K562 (cell line): ENCODE measurements at regions not wholly inside any gene's neighbourhood (a gene's known extent, or its start where the extent isn't known, plus 50 kb on each side); places are given as distances from the start of the nearest gene placed in this dataset.

ENCODE experiments used
- ATAC-seq: fragments of 200-7000 bp; cut with Tn5 transposase; 3 replicates; pipeline ENCODE4 v1.9.1; 2020; ENCODE audit warnings: moderate library complexity
- BruUV-seq: library from RNA; stranded (reverse); fragments of 400-500 nt; replicated peaks from 2 replicates; lab custom pipeline; 2021; lab: Mats Ljungman, UMichigan
- CTCF ChIA-PET: fragments of 300-600 bp; formaldehyde crosslinking; extraction: SDS; loops from one replicate; lab custom pipeline; 2021; ENCODE audit warnings: low intra/inter-chr PET ratio; lab: Yijun Ruan, JAX
- POLR2A ChIA-PET: fragments of 300-600, 350-650 bp; sonication (Branson Sonifier 250); formaldehyde crosslinking; extraction: SDS; loops from one replicate; lab custom pipeline; 2021; ENCODE audit warnings: antibody characterized with exemption, inconsistent platforms; lab: Yijun Ruan, JAX
- DNase-seq, 4 experiments: peaks; one replicate each; pipeline versions ENCODE4 v3.0.0 to v3.0.0-alpha.2; 2011 to 2018; ENCODE audit warnings: low spot score in 3 of 4, mixed read lengths in 3 of 4; ENCODE audit errors: extremely low read depth in 1 of 4
- FAIRE-seq: peaks from 2 replicates; lab custom pipeline; 2011; peaks lifted over from hg19 to GRCh38; lab: Jason Lieb, UNC
- H2AFZ ChIP-seq: 2 replicates; pipeline ENCODE4 v1.6.0; 2011; ENCODE audit warnings: low read depth, low read length, control low read depth, inconsistent platforms
- H3K27ac ChIP-seq: fragments of 200-600 bp; 3 replicates; pipeline ENCODE4 v1.8.0; 2011; ENCODE audit warnings: low read depth, mild to moderate bottlenecking, control low read depth, inconsistent platforms, low read length, moderate library complexity, mixed read lengths; ENCODE audit errors: extremely low read depth
- H3K27me3 ChIP-seq, 2 experiments: fragments of 300-600 bp in 1 of 2; 2 replicates in 1 of 2; 3 replicates in 1 of 2; pipeline versions ENCODE4 v1.6.0 to v1.8.0; 2011; ENCODE audit warnings: inconsistent platforms in 2 of 2, low read length in 2 of 2, mild to moderate bottlenecking in 1 of 2, mixed read lengths in 1 of 2, moderate library complexity in 1 of 2; ENCODE audit not compliant: control insufficient read depth in 2 of 2, insufficient read depth in 2 of 2
- H3K36me3 ChIP-seq: fragments of 300-600 bp; 3 replicates; pipeline ENCODE4 v1.8.0; 2011; ENCODE audit warnings: mild to moderate bottlenecking, low read length, inconsistent platforms; ENCODE audit not compliant: control insufficient read depth, insufficient read depth
- H3K4me1 ChIP-seq, 2 experiments: fragments of 200-600 bp in 1 of 2; replicated peaks in 1 of 2; 2 replicates in 1 of 2; 3 replicates in 1 of 2; pipeline versions ENCODE4 v1.5.1 to v1.8.0; 2011; ENCODE audit warnings: inconsistent platforms in 2 of 2, low read length in 2 of 2, mild to moderate bottlenecking in 1 of 2, mixed read lengths in 1 of 2, moderate library complexity in 1 of 2; ENCODE audit not compliant: control insufficient read depth in 2 of 2, insufficient read depth in 2 of 2
- H3K4me2 ChIP-seq: 2 replicates; pipeline ENCODE4 v1.6.1; 2011; ENCODE audit warnings: low read length, control low read depth, inconsistent platforms, mixed read lengths; ENCODE audit not compliant: insufficient read depth
- H3K4me3 ChIP-seq: fragments of 200-600 bp; sonication (generic), shearing (Covaris generic); 2 replicates; pipeline ENCODE4 v1.5.1; 2016; ENCODE audit warnings: control low read depth, inconsistent platforms
- H3K79me2 ChIP-seq: fragments of 200-600 bp; 3 replicates; pipeline ENCODE4 v1.8.0; 2011; ENCODE audit warnings: low read length, inconsistent platforms; ENCODE audit not compliant: control insufficient read depth, insufficient read depth
- H3K9ac ChIP-seq, 2 experiments: 2 replicates each; pipeline versions ENCODE4 v1.6.0 to v1.6.1; 2011; ENCODE audit warnings: low read depth in 2 of 2, low read length in 2 of 2, control low read depth in 1 of 2, inconsistent platforms in 1 of 2, mild to moderate bottlenecking in 1 of 2, mixed read lengths in 1 of 2; ENCODE audit not compliant: insufficient read depth in 1 of 2
- H3K9me1 ChIP-seq: one replicate; pipeline ENCODE4 v1.6.0; 2011; ENCODE audit warnings: inconsistent platforms, mild to moderate bottlenecking, low read length, moderate library complexity; ENCODE audit not compliant: control insufficient read depth, insufficient read depth
- H3K9me3 ChIP-seq: replicated peaks from 2 replicates; pipeline ENCODE4 v1.5.1; 2011; ENCODE audit warnings: low read depth, low read length, inconsistent platforms; ENCODE audit not compliant: control insufficient read depth, insufficient read depth
- H4K20me1 ChIP-seq: replicated peaks from 2 replicates; pipeline ENCODE4 v1.6.1; 2011; ENCODE audit warnings: low read length, inconsistent platforms, mixed read lengths; ENCODE audit not compliant: control insufficient read depth, insufficient read depth
- CEBPB ChIP-seq: fragments of 450-650 bp; IDR thresholded peaks from 2 replicates; pipeline ENCODE4 v1.6.1; 2016; ENCODE audit warnings: missing genetic modification characterization, missing compliant biosample characterization
- ERF ChIP-seq: fragments of 450-650 bp; formaldehyde crosslinking; IDR thresholded peaks from 2 replicates; pipeline ENCODE4 v1.4.0; 2020; ENCODE audit warnings: mild to moderate bottlenecking, mixed read lengths
- FOXM1 ChIP-seq, 2 experiments: fragments of 450-650 bp in 1 of 2; sonication (generic) in 1 of 2; formaldehyde crosslinking in 1 of 2; IDR thresholded peaks; 2 replicates each; pipeline versions ENCODE4 v1.6.1 to v1.9.0; 2017 to 2022; ENCODE audit warnings: low read depth in 2 of 2, mild to moderate bottlenecking in 2 of 2, missing genetic modification reagents in 1 of 2, moderate library complexity in 1 of 2
- GTF2F1 ChIP-seq: IDR thresholded peaks from 2 replicates; pipeline ENCODE4 v1.6.1; 2011; ENCODE audit warnings: low read depth, low read length, improper control_type of control experiment
- MYBL2 ChIP-seq, 2 experiments: fragments of 450-650 bp in 1 of 2; sonication (generic) in 1 of 2; formaldehyde crosslinking in 1 of 2; IDR thresholded peaks; 2 replicates each; pipeline versions ENCODE4 v1.6.1 to v1.8.1; 2017 to 2022; ENCODE audit warnings: borderline replicate concordance in 1 of 2, inconsistent platforms in 1 of 2, low read depth in 1 of 2, mild to moderate bottlenecking in 1 of 2, missing genetic modification reagents in 1 of 2, moderate library complexity in 1 of 2
- MYC ChIP-seq, 2 experiments: fragments of 250-450 bp in 1 of 2; sonication (Bioruptor Pico) in 1 of 2; IDR thresholded peaks; 2 replicates each; pipeline versions ENCODE4 v1.5.1 to v1.6.1; 2012 to 2021; ENCODE audit warnings: low read depth in 2 of 2, borderline replicate concordance in 1 of 2, improper control_type of control experiment in 1 of 2, low read length in 1 of 2, mild to moderate bottlenecking in 1 of 2, moderate library complexity in 1 of 2
- NCOR1 ChIP-seq: fragments of 450-650 bp; IDR thresholded peaks from 2 replicates; pipeline ENCODE4 v1.6.1; 2016; ENCODE audit warnings: mild to moderate bottlenecking, moderate library complexity
- OTX1 ChIP-seq: fragments of 450-650 bp; formaldehyde crosslinking; IDR thresholded peaks from 2 replicates; pipeline ENCODE4 v1.4.0; 2022; ENCODE audit warnings: mild to moderate bottlenecking
- PKNOX1 ChIP-seq: fragments of 450-650 bp; IDR thresholded peaks from 2 replicates; pipeline ENCODE4 v1.6.1; 2016
- SNRNP70 ChIP-seq: fragments of 200-400 bp; formaldehyde crosslinking; optimal IDR thresholded peaks from 2 replicates; pipeline ENCODE3; 2017; ENCODE audit warnings: low read depth, low read length
- STAT5B ChIP-seq: fragments of 250-450 bp; sonication (Bioruptor Pico); IDR thresholded peaks from 2 replicates; pipeline ENCODE4 v1.8.0; 2021; ENCODE audit warnings: mild to moderate bottlenecking, inconsistent platforms
- TEAD1 ChIP-seq, 2 experiments: fragments of 450-650 bp in 1 of 2; sonication (generic) in 1 of 2; formaldehyde crosslinking; IDR thresholded peaks; 2 replicates each; pipeline versions ENCODE4 v1.4.0 to v1.8.0; 2020 to 2022; ENCODE audit warnings: mild to moderate bottlenecking in 2 of 2, missing genetic modification reagents in 1 of 2
- ZNF239 ChIP-seq: fragments of 250-450 bp; sonication (Bioruptor Pico); IDR thresholded peaks from 2 replicates; pipeline ENCODE4 v1.4.0; 2020; ENCODE audit warnings: mild to moderate bottlenecking
- ZNF766 ChIP-seq: fragments of 200-800 bp; sonication (Bioruptor generic); conservative IDR thresholded peaks from 2 replicates; pipeline ENCODE4 v1.6.1; 2016; ENCODE audit warnings: missing genetic modification characterization, missing compliant biosample characterization
- WGBS: fragments of 100-300 bp; shearing (Covaris generic); methylation state at CpG from one replicate; pipeline ENCODE4 v1.1.6; 2016; ENCODE audit warnings: low coverage, mixed read lengths; ENCODE audit not compliant: insufficient coverage; ENCODE audit errors: missing lambda C conversion rate; 5-methylcytosine and 5-hydroxymethylcytosine counted together
- in situ Hi-C: fragments of 300-500 bp; cut with MboI; formaldehyde crosslinking; loops from 4 replicates; pipeline ENCODE4 v1.15.0; 2018; ENCODE audit warnings: inconsistent platforms, mixed read lengths
- intact Hi-C: fragments of 100-400 bp; cut with micrococcal nuclease; formaldehyde crosslinking; loops from 2 replicates; pipeline ENCODE4 v1.14.2; 2022

DNA sequence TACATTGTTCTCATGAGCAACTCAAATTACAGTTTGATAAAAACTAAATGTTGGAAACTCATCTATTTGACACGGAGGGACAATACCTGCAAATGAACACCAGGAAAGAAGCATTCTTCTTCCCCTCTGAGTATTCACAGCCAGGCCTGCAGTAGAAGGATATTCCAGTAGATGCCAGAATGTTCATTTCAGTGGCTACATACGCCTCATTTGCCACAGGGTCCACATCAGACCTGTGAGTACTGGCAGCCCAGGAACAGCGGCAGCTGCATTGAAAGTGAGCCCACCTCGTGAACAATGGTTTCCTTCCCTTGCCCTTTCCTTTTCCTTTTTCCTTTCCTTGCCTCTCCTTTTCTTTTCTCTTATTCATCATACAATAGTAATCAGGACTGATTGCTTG is 81.1 kb upstream of the NEIL3 start:
- Histone ChIP-seq H3K27ac (0 out of 3 replicates have a peak overlapping the region, but pooled peaks have one; percentile 43), H3K36me3 (no peaks in the 10 kb centered on the region), H3K79me2 (no peaks in the 10 kb centered on the region), H3K4me2 (peak overlapping the region; percentile 22; the same call in 1 of the 2 replicates), H4K20me1 (no peaks in the 10 kb centered on the region), H3K9me1 (no peaks in the 10 kb centered on the region), H2AFZ (peak overlapping the region; percentile 79), H3K27me3 (no peaks in the 10 kb centered on the region; a peak in 1 of 5 replicates), H3K4me1 (peaks cover 0 to 3% of the 10 kb centered on the region in 2 experiments; a peak in 1 of 5 replicates), H3K9me3 (no peaks in the 10 kb centered on the region), H3K9ac (no peak overlapping the region), H3K4me3 (no peak overlapping the region)
- FAIRE-seq (no peak), ATAC-seq (peak; percentile 60), DNase-seq (no peak)
- whole genome bisulfite sequencing = 12% methylated on average over 4 of the region's 4 CpGs
- ChIA-PET CTCF (no interaction called here), POLR2A (no interaction called here)
- TF ChIP-seq CEBPB (tag) (no peak), ERF (no peak), ZNF239 (CRISPR knock-in tag) (no peak), OTX1 (CRISPR knock-in tag) (no peak)
- in situ Hi-C loops (no loop called here), intact Hi-C loops (no loop called here)
- BruUV-seq = no TSS peak

DNA sequence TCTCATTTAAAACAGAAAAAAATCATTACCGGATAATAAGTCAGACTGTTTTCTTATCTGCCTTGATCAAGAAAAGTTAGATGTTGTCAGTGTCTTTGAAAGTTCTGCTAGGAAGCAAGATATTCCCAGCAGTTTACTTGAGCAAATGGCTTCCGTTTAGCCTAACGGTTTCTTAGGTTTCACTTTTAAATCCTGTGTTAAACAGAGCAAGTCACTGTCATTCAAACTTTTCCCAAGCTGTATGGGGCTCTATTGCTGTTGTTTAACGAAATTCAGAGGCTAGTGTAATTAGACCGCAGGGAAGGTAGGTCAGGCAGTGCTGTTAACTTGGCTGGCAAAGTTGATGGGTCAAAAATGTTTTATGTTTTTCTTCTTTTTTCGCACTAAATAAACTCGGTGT is 80.3 kb upstream of the NEIL3 start:
- in situ Hi-C loops = no loop called here
- ChIA-PET POLR2A (no interaction called here), CTCF (no interaction called here)
- Histone ChIP-seq H3K4me3 (peak overlapping the region; percentile 16), H3K27me3 (no peaks in the 10 kb centered on the region; a peak in 1 of 5 replicates), H4K20me1 (no peaks in the 10 kb centered on the region), H3K9me1 (no peaks in the 10 kb centered on the region), H3K79me2 (no peaks in the 10 kb centered on the region), H3K9me3 (no peaks in the 10 kb centered on the region), H2AFZ (peak overlapping the region; percentile 79), H3K4me2 (peak overlapping the region; percentile 53), H3K4me1 (peaks cover 0 to 3% of the 10 kb centered on the region in 2 experiments; a peak in 1 of 5 replicates), H3K27ac (peak overlapping the region; percentile 43; the same call in 1 of the 3 replicates), H3K9ac (peak overlapping the region in 1 of 2 experiments; percentile 23; a peak in 1 of 4 replicates), H3K36me3 (no peaks in the 10 kb centered on the region)
- 2% methylated on average over 7 of the region's 7 CpGs for WGBS
- peak in 1 of 4 experiments; percentile 22 for DNase-seq
- BruUV-seq = no TSS peak
- intact Hi-C loops = no loop called here
- FAIRE-seq = no peak
- peak; percentile 62 for ATAC-seq
- TF ChIP-seq STAT5B (CRISPR knock-in tag) (no peak), GTF2F1 (no peak), FOXM1 (IDR thresholded peaks at IDR 0.05; ENCODE audit: low read depth) (peak; percentile 59; the same call in 1 of the 2 replicates), FOXM1 (CRISPR knock-in tag; IDR thresholded peaks at IDR 0.05; ENCODE audit: low read depth) (no peak), MYC (IDR thresholded peaks at IDR 0.05; ENCODE audit: low read depth, low read length) (no peak), MYC (CRISPR knock-in tag; IDR thresholded peaks at IDR 0.05; ENCODE audit: borderline replicate concordance, low read depth) (no peak), TEAD1 (CRISPR knock-in tag; IDR thresholded peaks at IDR 0.05) (no peak), MYBL2 (IDR thresholded peaks at IDR 0.05; ENCODE audit: low read depth) (peak; percentile 84), MYBL2 (CRISPR knock-in tag; IDR thresholded peaks at IDR 0.05; ENCODE audit: borderline replicate concordance) (no peak), SNRNP70 (no peak), ZNF766 (CRISPR knock-in tag) (0 out of 2 replicates have a peak, but pooled peaks have one; percentile 24), PKNOX1 (peak; percentile 56), NCOR1 (no peak)
